HG03139 (cell line): ENCODE measurements at regions not wholly inside any gene's neighbourhood (a gene's known extent, or its start where the extent isn't known, plus 50 kb on each side); places are given as distances from the start of the nearest gene placed in this dataset.
"Not testable (repeated sequence)": the region's sequence is repeated elsewhere in the genome, so short reads cannot be mapped to it uniquely, and the experiment has no call there.

Experiments used
- ATAC-seq: cut with Tn5 transposase; IDR thresholded peaks from one replicate; pipeline ENCODE4 v1.9.1; 2021; ENCODE audit not compliant: unreplicated experiment

- ATAC-seq: no peak
These were observed 663.2 kb upstream of the ANKRD30A start for GRCh38 chr10:36462194-36462593.

- not testable (repeated sequence) for ATAC-seq
These were observed 667.0 kb upstream of the ANKRD30A start for GRCh38 chr10:36458437-36458836.

GRCh38 chr10:36457751-36458150, 667.6 kb upstream of the ANKRD30A start:
- ATAC-seq: no peak

GRCh38 chr10:36455526-36456133, 669.8 kb upstream of the ANKRD30A start:
- ATAC-seq: no peak

GRCh38 chr10:36452851-36453250, 672.5 kb upstream of the ANKRD30A start:
- no peak for ATAC-seq

- ATAC-seq: no peak
These were observed 673.9 kb upstream of the ANKRD30A start for GRCh38 chr10:36451391-36451970.

- no peak for ATAC-seq
These were observed 675.0 kb upstream of the ANKRD30A start for GRCh38 chr10:36450380-36450779.

- no peak for ATAC-seq
These were observed 676.4 kb upstream of the ANKRD30A start for GRCh38 chr10:36448760-36449691.

GRCh38 chr10:36446881-36447280, 678.5 kb upstream of the ANKRD30A start:
- no peak for ATAC-seq

- no peak for ATAC-seq
These were observed 682.2 kb upstream of the ANKRD30A start for GRCh38 chr10:36443233-36443632.

- ATAC-seq: no peak
These were observed 683.8 kb upstream of the ANKRD30A start for GRCh38 chr10:36441557-36441956.

GRCh38 chr10:36440539-36440938, 684.9 kb upstream of the ANKRD30A start:
- no peak for ATAC-seq

- ATAC-seq: no peak
These were observed 688.0 kb upstream of the ANKRD30A start for GRCh38 chr10:36437367-36437766.

- ATAC-seq: no peak
These were observed 696.9 kb upstream of the ANKRD30A start for GRCh38 chr10:36428507-36428906.

GRCh38 chr10:36425131-36425797, 700.1 kb upstream of the ANKRD30A start:
- ATAC-seq: no peak

- ATAC-seq: no peak
These were observed 700.9 kb upstream of the ANKRD30A start for GRCh38 chr10:36424502-36424901.

GRCh38 chr10:36423821-36424248, 701.6 kb upstream of the ANKRD30A start:
- no peak for ATAC-seq

- ATAC-seq: no peak
These were observed 703.4 kb upstream of the ANKRD30A start for GRCh38 chr10:36421992-36422391.

- ATAC-seq: no peak
These were observed 708.9 kb upstream of the ANKRD30A start for GRCh38 chr10:36416513-36416912.

GRCh38 chr10:36412942-36413341, 712.5 kb upstream of the ANKRD30A start:
- ATAC-seq: no peak

- not testable (repeated sequence) for ATAC-seq
These were observed 725.2 kb upstream of the ANKRD30A start for GRCh38 chr10:36400238-36400637.
